ENCODE measurements at regions not wholly inside any gene's neighbourhood (a gene's known extent, or its start where the extent isn't known, plus 50 kb on each side); places are given as distances from the start of the nearest gene placed in this dataset.

- TF ChIP-seq CTCF (IDR thresholded peaks at IDR 0.05), result no peak
- no peak for TF ChIP-seq POLR2AphosphoS5 (IDR thresholded peaks at IDR 0.05)
- no peak for TF ChIP-seq POLR2A (IDR thresholded peaks at IDR 0.05)
Measured at GRCh38 chr13:71156550-71156949, 710.5 kb downstream of the DACH1 start.

Data from sigmoid colon (tissue), 4 donors.